IMR-90 (cell line): ENCODE measurements at regions not wholly inside any gene's neighbourhood (a gene's known extent, or its start where the extent isn't known, plus 50 kb on each side); places are given as distances from the start of the nearest gene placed in this dataset.

Experiments
- ATAC-seq: fragments of 200-7000 bp; cut with Tn5 transposase; 2 replicates; pipeline ENCODE4 v1.9.1; 2020; ENCODE audit warnings: low read depth, mild to moderate bottlenecking, moderate library complexity
- BruUV-seq: library from RNA; stranded (reverse); fragments of 400-500 nt; replicated peaks from 2 replicates; lab custom pipeline; 2021; lab: Mats Ljungman, UMichigan
- CTCF ChIA-PET: fragments of 300-600 bp; formaldehyde crosslinking; extraction: SDS; loops from one replicate; lab custom pipeline; 2021; ENCODE audit warnings: antibody characterized with exemption; lab: Yijun Ruan, JAX
- POLR2A ChIA-PET: fragments of 300-600 bp; sonication (Branson Sonifier 250); formaldehyde crosslinking; loops from one replicate; lab custom pipeline; 2022; ENCODE audit warnings: antibody characterized with exemption; ENCODE audit not compliant: unreplicated experiment; lab: Charles Lee
- DNase-seq: peaks from one replicate; pipeline ENCODE4 v3.0.0; 2013
- H2AFZ ChIP-seq: replicated peaks from 2 replicates; pipeline ENCODE3; 2013; ENCODE audit warnings: low read length, mild to moderate bottlenecking; ENCODE audit not compliant: poor library complexity
- H2AK5ac ChIP-seq: 2 replicates; pipeline ENCODE4 v1.6.1; 2013; ENCODE audit warnings: low read depth, low read length, inconsistent platforms
- H2AK9ac ChIP-seq: replicated peaks from 2 replicates; pipeline ENCODE3; 2013; ENCODE audit warnings: mild to moderate bottlenecking, low read depth, low read length, moderate library complexity; ENCODE audit not compliant: poor library complexity
- H2BK120ac ChIP-seq: 2 replicates; pipeline ENCODE4 v1.6.1; 2013; ENCODE audit warnings: low read depth, low read length, inconsistent platforms
- H2BK15ac ChIP-seq: 3 replicates; pipeline ENCODE4 v1.6.1; 2013; ENCODE audit warnings: low read depth, low read length, inconsistent platforms
- H2BK20ac ChIP-seq: 2 replicates; pipeline ENCODE4 v1.6.1; 2013; ENCODE audit warnings: low read depth, mild to moderate bottlenecking, inconsistent platforms, low read length, moderate library complexity
- H2BK5ac ChIP-seq: 2 replicates; pipeline ENCODE4 v1.6.1; 2013; ENCODE audit warnings: mild to moderate bottlenecking, low read depth, low read length, inconsistent platforms; ENCODE audit not compliant: poor library complexity, severe bottlenecking
- H3K14ac ChIP-seq: replicated peaks from 2 replicates; pipeline ENCODE4 v1.6.1; 2013; ENCODE audit warnings: low read depth, low read length, inconsistent platforms
- H3K18ac ChIP-seq: 2 replicates; pipeline ENCODE4 v1.6.1; 2013; ENCODE audit warnings: low read depth, low read length, control low read depth
- H3K23ac ChIP-seq: 2 replicates; pipeline ENCODE4 v1.6.1; 2013; ENCODE audit warnings: low read depth, low read length, inconsistent platforms
- H3K27ac ChIP-seq: 2 replicates; pipeline ENCODE4 v1.5.1; 2013; ENCODE audit warnings: mild to moderate bottlenecking, control low read depth, low read length; ENCODE audit not compliant: insufficient read depth
- H3K27me3 ChIP-seq: 2 replicates; pipeline ENCODE4 v1.6.1; 2013; ENCODE audit warnings: low read length; ENCODE audit not compliant: control insufficient read depth, insufficient read depth
- H3K36me3 ChIP-seq: 2 replicates; pipeline ENCODE4 v1.6.1; 2013; ENCODE audit warnings: low read length, mixed read lengths; ENCODE audit not compliant: control insufficient read depth, insufficient read depth
- H3K4ac ChIP-seq: 2 replicates; pipeline ENCODE4 v1.6.1; 2013; ENCODE audit warnings: low read depth, low read length, inconsistent platforms
- H3K4me1 ChIP-seq: 2 replicates; pipeline ENCODE4 v1.6.1; 2013; ENCODE audit warnings: low read length, mixed read lengths; ENCODE audit not compliant: control insufficient read depth, insufficient read depth
- H3K4me2 ChIP-seq: 2 replicates; pipeline ENCODE4 v1.6.1; 2013; ENCODE audit warnings: low read depth, mild to moderate bottlenecking, control low read depth, low read length, moderate library complexity
- H3K4me3 ChIP-seq: 2 replicates; pipeline ENCODE4 v1.5.1; 2013; ENCODE audit warnings: low read depth, mild to moderate bottlenecking, control low read depth, low read length, moderate library complexity; ENCODE audit not compliant: insufficient read depth
- H3K56ac ChIP-seq: 2 replicates; pipeline ENCODE4 v1.6.1; 2013; ENCODE audit warnings: low read length, inconsistent platforms; ENCODE audit not compliant: insufficient read depth; ENCODE audit errors: extremely low read depth
- H3K79me1 ChIP-seq, 2 experiments: 2 replicates each; pipeline ENCODE4 v1.6.1; 2013; ENCODE audit warnings: low read length in 2 of 2, inconsistent platforms in 1 of 2, low read depth in 1 of 2
- H3K9ac ChIP-seq: 2 replicates; pipeline ENCODE4 v1.6.1; 2013; ENCODE audit warnings: low read depth, low read length, control low read depth
- H3K9me1 ChIP-seq: 2 replicates; pipeline ENCODE4 v1.6.1; 2013; ENCODE audit warnings: low read length, inconsistent platforms; ENCODE audit not compliant: insufficient read depth
- H3K9me3 ChIP-seq: 2 replicates; pipeline ENCODE4 v1.6.1; 2013; ENCODE audit warnings: low read length; ENCODE audit not compliant: control insufficient read depth, insufficient read depth
- H4K20me1 ChIP-seq: 2 replicates; pipeline ENCODE4 v1.6.1; 2013; ENCODE audit warnings: low read length, inconsistent platforms; ENCODE audit not compliant: insufficient read depth
- H4K5ac ChIP-seq: 2 replicates; pipeline ENCODE4 v1.6.1; 2013; ENCODE audit warnings: mild to moderate bottlenecking, low read depth, low read length, control low read depth
- H4K8ac ChIP-seq, 2 experiments: 2 replicates each; pipeline ENCODE4 v1.6.1; 2013; ENCODE audit warnings: low read depth in 2 of 2, low read length in 2 of 2, control low read depth in 1 of 2, inconsistent platforms in 1 of 2
- H4K91ac ChIP-seq: 2 replicates; pipeline ENCODE4 v1.6.1; 2013; ENCODE audit warnings: low read depth, low read length, inconsistent platforms; ENCODE audit not compliant: insufficient read depth
- BHLHE40 ChIP-seq: fragments of 150-350 bp; IDR thresholded peaks from 2 replicates; pipeline ENCODE4 v1.6.1; 2016; ENCODE audit warnings: mild to moderate bottlenecking, low read depth, low read length
- CEBPB ChIP-seq: IDR thresholded peaks from 2 replicates; pipeline ENCODE4 v1.6.1; 2012; ENCODE audit warnings: low read depth, low read length, improper control_type of control experiment
- CHD1 ChIP-seq: IDR thresholded peaks from 2 replicates; pipeline ENCODE4 v1.6.1; 2012; ENCODE audit warnings: low read depth, low read length, improper control_type of control experiment
- POLR2A ChIP-seq: IDR thresholded peaks from 2 replicates; pipeline ENCODE4 v1.6.1; 2012; ENCODE audit warnings: mild to moderate bottlenecking, low read depth, low read length
- RAD21 ChIP-seq: IDR thresholded peaks from 2 replicates; pipeline ENCODE4 v1.6.1; 2012; ENCODE audit warnings: low read length, improper control_type of control experiment
- WGBS, 2 experiments: methylation state at CpG; one replicate each; pipeline versions ENCODE4 v1.1.5 to v1.1.7; 2013; ENCODE audit warnings: missing lambda C conversion rate in 2 of 2; ENCODE audit not compliant: insufficient read length in 1 of 2; ENCODE audit errors: extremely low coverage in 2 of 2; 5-methylcytosine and 5-hydroxymethylcytosine counted together
- dilution Hi-C: fragments of 300-500 bp; cut with HindIII; formaldehyde crosslinking; loops from one replicate; pipeline ENCODE4 v1.14.3; 2018; ENCODE audit warnings: low sequenced_read_pairs; ENCODE audit not compliant: unreplicated experiment
- in situ Hi-C: fragments of 300-500 bp; cut with MboI; formaldehyde crosslinking; loops from 3 replicates; pipeline ENCODE4 v1.14.3; 2019; ENCODE audit warnings: low sequenced_read_pairs, inconsistent platforms, mixed read lengths
- intact Hi-C: fragments of 100-400 bp; cut with micrococcal nuclease; formaldehyde crosslinking; loops from 2 replicates; pipeline ENCODE4 v1.10.0; 2022

DNA sequence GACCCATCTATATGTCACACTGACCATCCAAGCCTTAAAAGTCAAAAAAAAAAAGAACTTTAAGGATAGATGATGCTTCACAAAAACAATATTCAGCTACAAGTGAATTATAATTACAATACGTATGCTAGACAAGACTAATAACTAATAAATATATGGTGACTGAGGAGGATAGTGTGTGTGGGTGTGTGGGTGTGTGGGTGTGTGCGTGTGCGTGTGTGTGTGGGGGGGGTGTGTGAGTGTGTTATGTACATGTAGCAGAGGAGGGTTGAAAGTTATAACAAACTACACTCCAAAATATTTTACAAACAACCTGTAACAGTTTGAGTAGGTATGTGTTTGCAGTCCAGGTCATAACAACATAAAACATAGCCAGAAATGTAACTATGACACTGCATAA, 159.2 kb upstream of the RBBP8 start:
- in situ Hi-C loops (loop anchor here (25.0 kb wide), 1 partner anchor 862 kb away; no protein-coding TSS in a partner anchor), intact Hi-C loops (no loop called here), dilution Hi-C loops (no loop called here)
- no peak overlapping the region for H4K5ac ChIP-seq
- H3K14ac ChIP-seq = no peak overlapping the region
- CTCF ChIA-PET = interaction anchor here (0.8 to 1.1 kb wide), 2 partner anchors 8 to 16 kb away, joined by 3 read pairs; no protein-coding TSS in a partner anchor
- H4K91ac ChIP-seq = no peak overlapping the region
- H3K4me3 ChIP-seq = no peak overlapping the region
- no peaks in the 10 kb centered on the region for H3K4me1 ChIP-seq
- no CpG with 5 or more reads among the region's 3 CpGs for WGBS, 2 experiments
- no peak overlapping the region for H2BK5ac ChIP-seq
- no peak overlapping the region for H2AK5ac ChIP-seq
- no peak overlapping the region for H3K23ac ChIP-seq
- DNase-seq (no peak), ATAC-seq (no peak)
- H2BK120ac ChIP-seq = no peak overlapping the region
- H3K56ac ChIP-seq = no peak overlapping the region
- no peaks in the 10 kb centered on the region for H3K9me3 ChIP-seq
- H2BK15ac ChIP-seq = no peak overlapping the region
- no peak overlapping the region for H3K9ac ChIP-seq
- no peak overlapping the region for H3K4ac ChIP-seq
- H3K27me3 ChIP-seq = peaks cover 9% of the 10 kb centered on the region
- H4K8ac ChIP-seq = no peak overlapping the region
- H3K9me1 ChIP-seq = no peaks in the 10 kb centered on the region
- POLR2A ChIA-PET = no interaction called here
- H2AFZ ChIP-seq = no peak overlapping the region
- no peak overlapping the region for H3K27ac ChIP-seq
- H3K4me2 ChIP-seq = no peak overlapping the region
- H2AK9ac ChIP-seq = no peak overlapping the region
- no peaks in the 10 kb centered on the region for H3K79me1 ChIP-seq
- H2BK20ac ChIP-seq = no peak overlapping the region
- no TSS peak for BruUV-seq
- no peaks in the 10 kb centered on the region for H4K20me1 ChIP-seq
- TF ChIP-seq POLR2A (no peak), BHLHE40 (no peak), CEBPB (no peak), RAD21 (no peak), CHD1 (no peak)
- H3K36me3 ChIP-seq = no peaks in the 10 kb centered on the region
- H3K18ac ChIP-seq = no peak overlapping the region
